B cell (primary cell): ENCODE measurements at regions not wholly inside any gene's neighbourhood (a gene's known extent, or its start where the extent isn't known, plus 50 kb on each side); places are given as distances from the start of the nearest gene placed in this dataset.

ENCODE experiments used
- ATAC-seq: fragments of 200-7000 bp; cut with Tn5 transposase; one replicate; pipeline ENCODE4 v1.10.0; 2021; ENCODE audit warnings: low read depth, mild to moderate bottlenecking, moderate number of reproducible peaks, moderate library complexity
- CTCF ChIA-PET: fragments of 350-600 bp; sonication (Branson Sonifier 250); formaldehyde crosslinking; loops from one replicate; lab custom pipeline; 2021; ENCODE audit warnings: antibody characterized with exemption, inconsistent platforms; lab: Charles Lee
- POLR2A ChIA-PET: fragments of 350-600 bp; sonication (Branson Sonifier 250); formaldehyde crosslinking; loops from one replicate; lab custom pipeline; 2021; ENCODE audit warnings: antibody characterized with exemption; lab: Charles Lee
- DNase-seq: peaks from one replicate; pipeline ENCODE4 v3.0.0; 2013
- H2AFZ ChIP-seq: 2 replicates; pipeline ENCODE4 v1.6.1; 2012; ENCODE audit warnings: mild to moderate bottlenecking, low read depth, low read length; ENCODE audit not compliant: insufficient read depth, poor library complexity, severe bottlenecking
- H3K27ac ChIP-seq, 2 donors: 1 replicate in 1 of 2; 2 replicates in 1 of 2; pipeline ENCODE4 v1.5.1; 2012 to 2013; ENCODE audit warnings: low read length in 2 of 2, mild to moderate bottlenecking in 2 of 2, moderate library complexity in 1 of 2
- H3K27me3 ChIP-seq, 4 experiments: fragments of 200-600 bp in 1 of 4; sonication (generic) in 1 of 4; replicated peaks in 1 of 4; 1 replicate in 2 of 4; 2 replicates in 2 of 4; pipeline versions ENCODE4 v1.6.1 to v1.7.0; 2013 to 2016; ENCODE audit warnings: low read length in 3 of 4, mild to moderate bottlenecking in 2 of 4, mixed read lengths in 1 of 4, moderate library complexity in 1 of 4; ENCODE audit not compliant: insufficient read depth in 4 of 4, control insufficient read depth in 3 of 4; ENCODE audit errors: control extremely low read depth in 1 of 4
- H3K36me3 ChIP-seq, 2 experiments: replicated peaks in 1 of 2; 1 replicate in 1 of 2; 2 replicates in 1 of 2; pipeline versions ENCODE4 v1.6.1 to v1.7.1; 2013; ENCODE audit warnings: low read length in 1 of 2; ENCODE audit not compliant: insufficient read depth in 2 of 2, control insufficient read depth in 1 of 2; ENCODE audit errors: control extremely low read depth in 1 of 2, extremely low read depth in 1 of 2
- H3K4me1 ChIP-seq, 2 donors: fragments of 200-600 bp in 1 of 2; sonication (generic) in 1 of 2; 1 replicate in 1 of 2; 2 replicates in 1 of 2; pipeline versions ENCODE4 v1.5.1 to v1.6.1; 2013 to 2017; ENCODE audit warnings: low read length in 2 of 2; ENCODE audit not compliant: control insufficient read depth in 2 of 2, insufficient read depth in 2 of 2
- H3K4me2 ChIP-seq: replicated peaks from 2 replicates; pipeline ENCODE3; 2012; ENCODE audit warnings: mild to moderate bottlenecking, low read depth, low read length; ENCODE audit not compliant: poor library complexity, severe bottlenecking
- H3K4me3 ChIP-seq, 5 experiments: fragments of 200-600 bp in 1 of 5; sonication (generic) in 1 of 5; 1 replicate in 3 of 5; 2 replicates in 2 of 5; pipeline versions ENCODE4 v1.5.1 to v1.7.0; 2011 to 2016; ENCODE audit warnings: low read length in 4 of 5, mild to moderate bottlenecking in 4 of 5, low read depth in 2 of 5, control low read depth in 1 of 5, moderate library complexity in 1 of 5; ENCODE audit not compliant: insufficient read depth in 1 of 5; ENCODE audit errors: control extremely low read depth in 1 of 5, extremely low read depth in 1 of 5
- H3K79me2 ChIP-seq: fragments of 200-600 bp; sonication (generic); one replicate; pipeline ENCODE4 v1.6.0; 2016; ENCODE audit warnings: low read length; ENCODE audit not compliant: control insufficient read depth, insufficient read depth
- H3K9ac ChIP-seq: fragments of 200-600 bp; sonication (generic); 2 replicates; pipeline ENCODE4 v1.6.1; 2017; ENCODE audit warnings: mild to moderate bottlenecking, low read length, moderate library complexity
- H3K9me3 ChIP-seq, 3 donors: one replicate each; pipeline versions ENCODE4 v1.6.1 to v1.7.1; 2013; ENCODE audit warnings: low read length in 2 of 3; ENCODE audit not compliant: control insufficient read depth in 2 of 3, insufficient read depth in 1 of 3; ENCODE audit errors: control extremely low read depth in 1 of 3
- H4K20me1 ChIP-seq: 2 replicates; pipeline ENCODE4 v1.6.0; 2012; ENCODE audit warnings: mild to moderate bottlenecking, low read length; ENCODE audit not compliant: insufficient read depth, control insufficient read depth, poor library complexity, severe bottlenecking
- H3K27ac Mint-ChIP-seq: one replicate; pipeline ENCODE4 v1.8.0; 2021; ENCODE audit warnings: mixed read lengths
- H3K27me3 Mint-ChIP-seq: one replicate; pipeline ENCODE4 v1.8.0; 2021; ENCODE audit warnings: mixed read lengths
- H3K4me1 Mint-ChIP-seq: one replicate; pipeline ENCODE4 v1.8.0; 2021; ENCODE audit warnings: mixed read lengths
- H3K4me3 Mint-ChIP-seq: one replicate; pipeline ENCODE4 v1.8.0; 2021; ENCODE audit warnings: mixed read lengths
- H3K9me3 Mint-ChIP-seq: one replicate; pipeline ENCODE4 v1.8.0; 2022; ENCODE audit warnings: mixed read lengths; ENCODE audit not compliant: insufficient read depth
- CTCF ChIP-seq: fragments of 200-600 bp; IDR thresholded peaks from one replicate; pipeline ENCODE4 v1.8.0; 2022; ENCODE audit warnings: antibody characterized with exemption, mild to moderate bottlenecking
- EZH2 ChIP-seq: IDR thresholded peaks from 2 replicates; pipeline ENCODE4 v1.6.1; 2012; ENCODE audit warnings: borderline replicate concordance, low read depth, mild to moderate bottlenecking, moderate library complexity, low read length; ENCODE audit not compliant: insufficient read depth, poor library complexity, severe bottlenecking
- WGBS: methylation state at CpG from one replicate; pipeline ENCODE4 v1.1.5; 2013; ENCODE audit warnings: missing lambda C conversion rate; ENCODE audit not compliant: insufficient coverage; 5-methylcytosine and 5-hydroxymethylcytosine counted together
- intact Hi-C: fragments of 100-400 bp; cut with micrococcal nuclease; formaldehyde crosslinking; loops from one replicate; pipeline ENCODE4 v1.10.0; 2022

GRCh38 chr13:90706631-90707030 is 640.9 kb upstream of the MIR17HG start:
- CTCF ChIA-PET: no interaction called here

GRCh38 chr13:90708128-90708527 is 639.4 kb upstream of the MIR17HG start:
- no peaks in the 10 kb centered on the region for H4K20me1 ChIP-seq
- no peak overlapping the region for H3K27ac ChIP-seq
- H3K4me3 ChIP-seq: no peak overlapping the region
- no CpG with 5 or more reads among the region's 1 CpG for WGBS
- no peaks in the 10 kb centered on the region for H3K79me2 ChIP-seq
- no peak overlapping the region for H2AFZ ChIP-seq
- CTCF ChIA-PET: no interaction called here
- H3K27me3 ChIP-seq: no peaks in the 10 kb centered on the region
- Mint-ChIP-seq H3K27ac (no peak overlapping the region), H3K9me3 (peaks cover 2% of the 10 kb centered on the region), H3K27me3 (no peaks in the 10 kb centered on the region), H3K4me3 (no peak overlapping the region), H3K4me1 (no peaks in the 10 kb centered on the region)
- intact Hi-C loops: no loop called here
- no peak for TF ChIP-seq EZH2
- no peak for TF ChIP-seq CTCF
- no peak overlapping the region for H3K9ac ChIP-seq
- DNase-seq (no peak), ATAC-seq (no peak)
- no peaks in the 10 kb centered on the region for H3K9me3 ChIP-seq
- H3K4me2 ChIP-seq: no peak overlapping the region
- POLR2A ChIA-PET: no interaction called here
- H3K4me1 ChIP-seq: no peaks in the 10 kb centered on the region
- H3K36me3 ChIP-seq: no peaks in the 10 kb centered on the region

More at GRCh38 chr13:90706631-90707030, 640.9 kb upstream of the MIR17HG start:
- H3K9ac ChIP-seq: no peak overlapping the region
- TF ChIP-seq EZH2: no peak
- TF ChIP-seq CTCF: no peak
- no peak for DNase-seq
- no peaks in the 10 kb centered on the region for H4K20me1 ChIP-seq
- Mint-ChIP-seq H3K4me1 (no peaks in the 10 kb centered on the region), H3K4me3 (no peak overlapping the region), H3K9me3 (peaks cover 5% of the 10 kb centered on the region), H3K27me3 (no peaks in the 10 kb centered on the region), H3K27ac (no peak overlapping the region)
- WGBS: no CpG with 5 or more reads among the region's 4 CpGs
- ATAC-seq: no peak
- no peaks in the 10 kb centered on the region for H3K4me1 ChIP-seq
- H3K4me2 ChIP-seq: no peak overlapping the region
- H3K79me2 ChIP-seq: no peaks in the 10 kb centered on the region
- no peak overlapping the region for H2AFZ ChIP-seq
- intact Hi-C loops: no loop called here
- H3K4me3 ChIP-seq: no peak overlapping the region
- no peak overlapping the region for H3K27ac ChIP-seq
- H3K27me3 ChIP-seq: no peaks in the 10 kb centered on the region
- H3K9me3 ChIP-seq: no peaks in the 10 kb centered on the region
- H3K36me3 ChIP-seq: no peaks in the 10 kb centered on the region
- POLR2A ChIA-PET: no interaction called here
